ENCODE measurements at regions not wholly inside any gene's neighbourhood (a gene's known extent, or its start where the extent isn't known, plus 50 kb on each side); places are given as distances from the start of the nearest gene placed in this dataset.

GRCh38 chr15:93570527-93570926 lies 481.5 kb upstream of the RGMA start:
- WGBS (ENCODE audit: insufficient coverage, low lambda C conversion rate): no CpG with 5 or more reads among the region's 7 CpGs
- DNase-seq: no peak
- Histone ChIP-seq H3K4me1 (ENCODE audit: control insufficient read depth, insufficient read depth, low read length) (no peaks in the 10 kb centered on the region), H3K27ac (ENCODE audit: low read length) (no peak overlapping the region), H3K9me3 (ENCODE audit: control insufficient read depth, low read depth, low read length) (no peaks in the 10 kb centered on the region), H3K4me3 (ENCODE audit: low read length) (no peak overlapping the region), H3K27me3 (ENCODE audit: control insufficient read depth, insufficient read depth, low read length) (no peaks in the 10 kb centered on the region), H3K36me3 (ENCODE audit: control insufficient read depth, insufficient read depth, low read length) (no peaks in the 10 kb centered on the region)

- H3K27me3 ChIP-seq (ENCODE audit: control insufficient read depth, insufficient read depth, low read length): no peaks in the 10 kb centered on the region
- no peak overlapping the region for H3K4me3 ChIP-seq (ENCODE audit: low read length)
- DNase-seq: no peak
- H3K36me3 ChIP-seq (ENCODE audit: control insufficient read depth, insufficient read depth, low read length): no peaks in the 10 kb centered on the region
- no CpG with 5 or more reads among the region's 3 CpGs for WGBS (ENCODE audit: insufficient coverage, low lambda C conversion rate)
- H3K27ac ChIP-seq (ENCODE audit: low read length): no peak overlapping the region
- no peaks in the 10 kb centered on the region for H3K9me3 ChIP-seq (ENCODE audit: control insufficient read depth, low read depth, low read length)
- no peaks in the 10 kb centered on the region for H3K4me1 ChIP-seq (ENCODE audit: control insufficient read depth, insufficient read depth, low read length)
Observed at GRCh38 chr15:93566762-93567161, 477.8 kb upstream of the RGMA start.

- no peak for DNase-seq
- no peak overlapping the region for H3K27ac ChIP-seq (ENCODE audit: low read length)
- H3K36me3 ChIP-seq (ENCODE audit: control insufficient read depth, insufficient read depth, low read length): no peaks in the 10 kb centered on the region
- no peaks in the 10 kb centered on the region for H3K4me1 ChIP-seq (ENCODE audit: control insufficient read depth, insufficient read depth, low read length)
- WGBS (ENCODE audit: insufficient coverage, low lambda C conversion rate): 81% methylated on average over 4 of the region's 4 CpGs
- H3K9me3 ChIP-seq (ENCODE audit: control insufficient read depth, low read depth, low read length): no peaks in the 10 kb centered on the region
- no peaks in the 10 kb centered on the region for H3K27me3 ChIP-seq (ENCODE audit: control insufficient read depth, insufficient read depth, low read length)
- H3K4me3 ChIP-seq (ENCODE audit: low read length): no peak overlapping the region
Observed at GRCh38 chr15:93565201-93565600, 476.2 kb upstream of the RGMA start.

GRCh38 chr15:93563218-93563617 lies 474.2 kb upstream of the RGMA start:
- no peak for DNase-seq
- 43% methylated on average over 1 of the region's 8 CpGs for WGBS (ENCODE audit: insufficient coverage, low lambda C conversion rate)
- Histone ChIP-seq H3K36me3 (ENCODE audit: control insufficient read depth, insufficient read depth, low read length) (no peaks in the 10 kb centered on the region), H3K4me3 (ENCODE audit: low read length) (no peak overlapping the region), H3K9me3 (ENCODE audit: control insufficient read depth, low read depth, low read length) (no peaks in the 10 kb centered on the region), H3K27ac (ENCODE audit: low read length) (no peak overlapping the region), H3K27me3 (ENCODE audit: control insufficient read depth, insufficient read depth, low read length) (no peaks in the 10 kb centered on the region), H3K4me1 (ENCODE audit: control insufficient read depth, insufficient read depth, low read length) (no peaks in the 10 kb centered on the region)

- Histone ChIP-seq H3K36me3 (ENCODE audit: control insufficient read depth, insufficient read depth, low read length) (no peaks in the 10 kb centered on the region), H3K4me1 (ENCODE audit: control insufficient read depth, insufficient read depth, low read length) (no peaks in the 10 kb centered on the region), H3K4me3 (ENCODE audit: low read length) (no peak overlapping the region), H3K27me3 (ENCODE audit: control insufficient read depth, insufficient read depth, low read length) (no peaks in the 10 kb centered on the region), H3K9me3 (ENCODE audit: control insufficient read depth, low read depth, low read length) (no peaks in the 10 kb centered on the region), H3K27ac (ENCODE audit: low read length) (no peak overlapping the region)
- WGBS (ENCODE audit: insufficient coverage, low lambda C conversion rate): 89% methylated on average over 3 of the region's 8 CpGs
- no peak for DNase-seq
Observed at GRCh38 chr15:93562395-93563123, 473.5 kb upstream of the RGMA start.

- Histone ChIP-seq H3K4me3 (ENCODE audit: low read length) (no peak overlapping the region), H3K4me1 (ENCODE audit: control insufficient read depth, insufficient read depth, low read length) (no peaks in the 10 kb centered on the region), H3K36me3 (ENCODE audit: control insufficient read depth, insufficient read depth, low read length) (no peaks in the 10 kb centered on the region), H3K27me3 (ENCODE audit: control insufficient read depth, insufficient read depth, low read length) (no peaks in the 10 kb centered on the region), H3K9me3 (ENCODE audit: control insufficient read depth, low read depth, low read length) (no peaks in the 10 kb centered on the region), H3K27ac (ENCODE audit: low read length) (no peak overlapping the region)
- no CpG with 5 or more reads among the region's 1 CpG for WGBS (ENCODE audit: insufficient coverage, low lambda C conversion rate)
- no peak for DNase-seq
Observed at GRCh38 chr15:93557696-93558095, 468.7 kb upstream of the RGMA start.

- WGBS (ENCODE audit: insufficient coverage, low lambda C conversion rate): no CpG with 5 or more reads among the region's 3 CpGs
- H3K9me3 ChIP-seq (ENCODE audit: control insufficient read depth, low read depth, low read length): no peaks in the 10 kb centered on the region
Observed at GRCh38 chr15:93553167-93553935, 464.3 kb upstream of the RGMA start.

GRCh38 chr15:93543093-93543492 lies 454.1 kb upstream of the RGMA start:
- Histone ChIP-seq H3K27ac (ENCODE audit: low read length) (no peak overlapping the region), H3K36me3 (ENCODE audit: control insufficient read depth, insufficient read depth, low read length) (no peaks in the 10 kb centered on the region), H3K4me1 (ENCODE audit: control insufficient read depth, insufficient read depth, low read length) (no peaks in the 10 kb centered on the region), H3K9me3 (ENCODE audit: control insufficient read depth, low read depth, low read length) (no peaks in the 10 kb centered on the region), H3K4me3 (ENCODE audit: low read length) (no peak overlapping the region), H3K27me3 (ENCODE audit: control insufficient read depth, insufficient read depth, low read length) (no peaks in the 10 kb centered on the region)
- no peak for DNase-seq
- WGBS (ENCODE audit: insufficient coverage, low lambda C conversion rate): 0% methylated on average over 1 of the region's 3 CpGs

More at GRCh38 chr15:93553167-93553935, 464.3 kb upstream of the RGMA start:
- H3K4me1 ChIP-seq (ENCODE audit: control insufficient read depth, insufficient read depth, low read length): no peaks in the 10 kb centered on the region
- H3K36me3 ChIP-seq (ENCODE audit: control insufficient read depth, insufficient read depth, low read length): no peaks in the 10 kb centered on the region
- H3K27me3 ChIP-seq (ENCODE audit: control insufficient read depth, insufficient read depth, low read length): no peaks in the 10 kb centered on the region
- peak in 1 of 2 donors; percentile 1 for DNase-seq
- no peak overlapping the region for H3K4me3 ChIP-seq (ENCODE audit: low read length)
- no peak overlapping the region for H3K27ac ChIP-seq (ENCODE audit: low read length)

GRCh38 chr15:93527374-93528050 lies 438.5 kb upstream of the RGMA start:
- H3K36me3 ChIP-seq (ENCODE audit: control insufficient read depth, insufficient read depth, low read length): no peaks in the 10 kb centered on the region
- no peaks in the 10 kb centered on the region for H3K9me3 ChIP-seq (ENCODE audit: control insufficient read depth, low read depth, low read length)
- no peaks in the 10 kb centered on the region for H3K4me1 ChIP-seq (ENCODE audit: control insufficient read depth, insufficient read depth, low read length)
- no peak overlapping the region for H3K4me3 ChIP-seq (ENCODE audit: low read length)
- no peak overlapping the region for H3K27ac ChIP-seq (ENCODE audit: low read length)
- DNase-seq: no peak
- 89% methylated on average over 3 of the region's 5 CpGs for WGBS (ENCODE audit: insufficient coverage, low lambda C conversion rate)
- no peaks in the 10 kb centered on the region for H3K27me3 ChIP-seq (ENCODE audit: control insufficient read depth, insufficient read depth, low read length)

- Histone ChIP-seq H3K36me3 (ENCODE audit: control insufficient read depth, insufficient read depth, low read length) (no peaks in the 10 kb centered on the region), H3K27ac (ENCODE audit: low read length) (no peak overlapping the region), H3K4me3 (ENCODE audit: low read length) (no peak overlapping the region), H3K9me3 (ENCODE audit: control insufficient read depth, low read depth, low read length) (no peaks in the 10 kb centered on the region), H3K27me3 (ENCODE audit: control insufficient read depth, insufficient read depth, low read length) (no peaks in the 10 kb centered on the region), H3K4me1 (ENCODE audit: control insufficient read depth, insufficient read depth, low read length) (no peaks in the 10 kb centered on the region)
- DNase-seq: no peak
- 50% methylated on average over 2 of the region's 6 CpGs for WGBS (ENCODE audit: insufficient coverage, low lambda C conversion rate)
Observed at GRCh38 chr15:93524432-93524831, 435.4 kb upstream of the RGMA start.
